ENCODE measurements at regions not wholly inside any gene's neighbourhood (a gene's known extent, or its start where the extent isn't known, plus 50 kb on each side); places are given as distances from the start of the nearest gene placed in this dataset.

DNA sequence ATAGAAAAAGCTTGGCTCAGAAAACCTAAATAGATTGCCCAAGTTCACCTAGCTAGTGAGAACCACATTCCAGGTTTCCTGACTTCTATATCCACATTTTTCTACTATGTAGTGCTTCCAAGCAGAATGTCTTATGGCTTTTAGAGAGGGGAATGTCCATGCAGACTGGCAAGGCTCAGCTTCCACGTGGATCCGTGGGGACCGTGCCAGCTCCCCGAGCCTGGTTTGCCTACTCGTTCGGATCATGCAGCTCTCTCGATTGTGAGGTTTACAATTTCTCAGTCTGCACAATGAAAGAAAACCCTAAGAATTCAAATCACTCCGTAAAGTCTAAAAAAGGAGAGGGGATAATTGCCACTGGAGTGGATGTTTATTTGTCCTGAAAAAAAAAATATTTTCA, 256.5 kb upstream of the NR4A3 start (continued):
- TF ChIP-seq, protein P1, sequence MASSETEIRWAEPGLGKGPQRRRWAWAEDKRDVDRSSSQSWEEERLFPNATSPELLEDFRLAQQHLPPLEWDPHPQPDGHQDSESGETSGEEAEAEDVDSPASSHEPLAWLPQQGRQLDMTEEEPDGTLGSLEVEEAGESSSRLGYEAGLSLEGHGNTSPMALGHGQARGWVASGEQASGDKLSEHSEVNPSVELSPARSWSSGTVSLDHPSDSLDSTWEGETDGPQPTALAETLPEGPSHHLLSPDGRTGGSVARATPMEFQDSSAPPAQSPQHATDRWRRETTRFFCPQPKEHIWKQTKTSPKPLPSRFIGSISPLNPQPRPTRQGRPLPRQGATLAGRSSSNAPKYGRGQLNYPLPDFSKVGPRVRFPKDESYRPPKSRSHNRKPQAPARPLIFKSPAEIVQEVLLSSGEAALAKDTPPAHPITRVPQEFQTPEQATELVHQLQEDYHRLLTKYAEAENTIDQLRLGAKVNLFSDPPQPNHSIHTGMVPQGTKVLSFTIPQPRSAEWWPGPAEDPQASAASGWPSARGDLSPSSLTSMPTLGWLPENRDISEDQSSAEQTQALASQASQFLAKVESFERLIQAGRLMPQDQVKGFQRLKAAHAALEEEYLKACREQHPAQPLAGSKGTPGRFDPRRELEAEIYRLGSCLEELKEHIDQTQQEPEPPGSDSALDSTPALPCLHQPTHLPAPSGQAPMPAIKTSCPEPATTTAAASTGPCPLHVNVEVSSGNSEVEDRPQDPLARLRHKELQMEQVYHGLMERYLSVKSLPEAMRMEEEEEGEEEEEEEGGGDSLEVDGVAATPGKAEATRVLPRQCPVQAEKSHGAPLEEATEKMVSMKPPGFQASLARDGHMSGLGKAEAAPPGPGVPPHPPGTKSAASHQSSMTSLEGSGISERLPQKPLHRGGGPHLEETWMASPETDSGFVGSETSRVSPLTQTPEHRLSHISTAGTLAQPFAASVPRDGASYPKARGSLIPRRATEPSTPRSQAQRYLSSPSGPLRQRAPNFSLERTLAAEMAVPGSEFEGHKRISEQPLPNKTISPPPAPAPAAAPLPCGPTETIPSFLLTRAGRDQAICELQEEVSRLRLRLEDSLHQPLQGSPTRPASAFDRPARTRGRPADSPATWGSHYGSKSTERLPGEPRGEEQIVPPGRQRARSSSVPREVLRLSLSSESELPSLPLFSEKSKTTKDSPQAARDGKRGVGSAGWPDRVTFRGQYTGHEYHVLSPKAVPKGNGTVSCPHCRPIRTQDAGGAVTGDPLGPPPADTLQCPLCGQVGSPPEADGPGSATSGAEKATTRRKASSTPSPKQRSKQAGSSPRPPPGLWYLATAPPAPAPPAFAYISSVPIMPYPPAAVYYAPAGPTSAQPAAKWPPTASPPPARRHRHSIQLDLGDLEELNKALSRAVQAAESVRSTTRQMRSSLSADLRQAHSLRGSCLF (CRISPR knock-in tag; IDR thresholded peaks at IDR 0.05; ENCODE audit: borderline replicate concordance): no peak
- TF ChIP-seq HNRNPH1 (optimal IDR thresholded peaks at IDR 0.05; ENCODE audit: low read depth, low read length) (no peak), KAT2B (IDR thresholded peaks at IDR 0.05; ENCODE audit: borderline replicate concordance, low read depth, low read length) (no peak), POLR2AphosphoS5 (IDR thresholded peaks at IDR 0.05; ENCODE audit: low read depth, low read length) (no peak)

DNA sequence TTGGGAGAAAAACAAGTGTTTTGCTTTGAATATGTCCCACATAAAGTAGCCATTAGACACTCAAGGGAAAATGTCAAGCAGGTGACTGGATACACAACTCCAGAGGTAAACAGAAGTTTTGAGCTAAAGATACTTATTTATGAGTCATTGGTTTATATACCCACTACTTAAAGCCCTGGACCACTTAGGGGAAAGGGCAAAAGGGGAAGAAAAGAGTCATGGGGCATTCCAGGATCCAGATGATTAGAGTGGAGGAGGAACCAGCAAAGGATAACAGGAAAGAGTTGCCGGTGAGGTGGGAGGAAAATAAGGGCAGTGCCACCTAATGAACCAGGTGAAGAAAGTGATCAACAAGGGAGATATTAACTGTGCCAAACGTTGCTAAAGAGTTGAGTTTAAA, 254.2 kb upstream of the NR4A3 start:
- Histone ChIP-seq H3K4me3 (replicated peaks in 1 of 3; ENCODE audit: insufficient read depth in 1 of 3, low read depth in 2 of 3, low read length in 3 of 3) (no peak overlapping the region), H3K27me3 (ENCODE audit: control insufficient read depth in 1 of 2, insufficient read depth in 2 of 2, low read length in 2 of 2) (no peaks in the 10 kb centered on the region), H3K79me2 (ENCODE audit: insufficient read depth, low read length) (no peaks in the 10 kb centered on the region), H3K9ac (ENCODE audit: insufficient read depth, low read depth, low read length) (no peak overlapping the region), H2AFZ (ENCODE audit: low read length) (no peak overlapping the region), H4K20me1 (ENCODE audit: insufficient read depth, low read length) (no peaks in the 10 kb centered on the region), H3K27ac (ENCODE audit: extremely low read length, insufficient read depth, low read length) (no peak overlapping the region), H3K36me3 (replicated peaks in 1 of 2; ENCODE audit: control insufficient read depth in 1 of 2, insufficient read depth in 2 of 2, low read length in 2 of 2) (no peaks in the 10 kb centered on the region), H3K4me1 (ENCODE audit: insufficient read depth, low read length) (no peaks in the 10 kb centered on the region), H3K9me3 (ENCODE audit: low read length) (no peaks in the 10 kb centered on the region), H3K4me2 (ENCODE audit: low read depth, low read length) (no peak overlapping the region)
- intact Hi-C loops (cut with micrococcal nuclease; ENCODE audit: unreplicated experiment): no loop called here
- no peak for FAIRE-seq
- ChIA-PET CTCF (ENCODE audit: low intra/inter-chr PET ratio, low total read pairs) (no interaction called here), POLR2A (no interaction called here)
- in situ Hi-C loops (cut with HindIII; ENCODE audit: extremely low pct_ligation_motif_present, low pct_unique_long_range_greater_than_20kb): no loop called here
- no peak for DNase-seq (ENCODE audit: low spot score)
- WGBS (ENCODE audit: low lambda C conversion rate): 0% methylated on average over 2 of the region's 2 CpGs
- no TSS peak for BruUV-seq (replicated peaks)
- ATAC-seq: no peak
- TF ChIP-seq NCOR1 (IDR thresholded peaks at IDR 0.05; ENCODE audit: borderline replicate concordance, low read length): no peak
- no peak for TF ChIP-seq ZNF761 (CRISPR knock-in tag; conservative IDR thresholded peaks at IDR 0.05)
- no peak for TF ChIP-seq ZNF720 (CRISPR knock-in tag; IDR thresholded peaks at IDR 0.05)
- TF ChIP-seq CEBPG (CRISPR knock-in tag; IDR thresholded peaks at IDR 0.05): no peak
- TF ChIP-seq SUZ12 (IDR thresholded peaks at IDR 0.05; ENCODE audit: low read depth, low read length): no peak
- no peak for TF ChIP-seq PCBP2 (optimal IDR thresholded peaks at IDR 0.05; ENCODE audit: low read depth, low read length, poor library complexity, severe bottlenecking)
- no peak for TF ChIP-seq DNMT3B (CRISPR knock-in tag; conservative IDR thresholded peaks at IDR 0.05)
